GM23338 (cell line): ENCODE measurements at regions not wholly inside any gene's neighbourhood (a gene's known extent, or its start where the extent isn't known, plus 50 kb on each side); places are given as distances from the start of the nearest gene placed in this dataset.

Experiments used
- ATAC-seq: fragments of 200-7000 bp; cut with Tn5 transposase; 3 replicates; pipeline ENCODE4 v1.9.1; 2020
- DNase-seq: peaks from one replicate; pipeline ENCODE4 v3.0.0-alpha.2; 2015; ENCODE audit warnings: low spot score
- H2AFZ ChIP-seq: fragments of 200-600 bp; sonication (generic); 2 replicates; pipeline ENCODE4 v1.8.0; 2016; ENCODE audit warnings: antibody characterized with exemption, mild to moderate bottlenecking, moderate library complexity
- H3F3A ChIP-seq: fragments of 200-600 bp; sonication (generic); replicated peaks from 2 replicates; pipeline ENCODE4 v1.8.0; 2017; ENCODE audit warnings: antibody characterized with exemption, mixed run types, low read depth
- H3K27ac ChIP-seq: fragments of 200-600 bp; sonication (generic); 2 replicates; pipeline ENCODE4 v1.6.1; 2016; ENCODE audit warnings: low read depth
- H3K27me3 ChIP-seq: fragments of 200-600 bp; sonication (generic); 2 replicates; pipeline ENCODE4 v1.8.0; 2016; ENCODE audit warnings: mild to moderate bottlenecking, mixed run types, moderate library complexity; ENCODE audit not compliant: insufficient read depth
- H3K36me3 ChIP-seq: fragments of 200-600 bp; sonication (generic); 2 replicates; pipeline ENCODE4 v1.8.0; 2016; ENCODE audit warnings: mild to moderate bottlenecking; ENCODE audit not compliant: insufficient read depth
- H3K4me1 ChIP-seq: fragments of 200-600 bp; sonication (generic); 2 replicates; pipeline ENCODE4 v1.8.0; 2016; ENCODE audit warnings: mild to moderate bottlenecking, moderate library complexity; ENCODE audit not compliant: insufficient read depth
- H3K4me2 ChIP-seq: fragments of 200-600 bp; sonication (generic); 2 replicates; pipeline ENCODE4 v1.7.1; 2017; ENCODE audit warnings: mixed run types
- H3K4me3 ChIP-seq: fragments of 200-600 bp; sonication (generic); 2 replicates; pipeline ENCODE4 v1.6.1; 2016; ENCODE audit warnings: mixed run types
- H3K79me2 ChIP-seq: fragments of 200-600 bp; sonication (generic); replicated peaks from 2 replicates; pipeline ENCODE4 v1.8.0; 2017; ENCODE audit warnings: mild to moderate bottlenecking; ENCODE audit not compliant: insufficient read depth
- H3K9me2 ChIP-seq: fragments of 200-600 bp; sonication (generic); 2 replicates; pipeline ENCODE4 v1.8.0; 2017; ENCODE audit not compliant: insufficient read depth
- H4K20me1 ChIP-seq: fragments of 200-600 bp; sonication (generic); replicated peaks from 2 replicates; pipeline ENCODE4 v1.8.0; 2017; ENCODE audit warnings: mild to moderate bottlenecking; ENCODE audit not compliant: insufficient read depth
- H3K27ac Mint-ChIP-seq: 2 replicates; pipeline ENCODE4 v1.8.0; 2020; ENCODE audit warnings: inconsistent platforms, mild to moderate bottlenecking, moderate library complexity, mixed read lengths
- H3K27me3 Mint-ChIP-seq: 3 replicates; pipeline ENCODE4 v1.8.0; 2022; ENCODE audit warnings: low read depth, mild to moderate bottlenecking, moderate library complexity, mixed read lengths, inconsistent platforms; ENCODE audit not compliant: insufficient read depth, poor library complexity
- H3K36me3 Mint-ChIP-seq: 3 replicates; pipeline ENCODE4 v1.8.0; 2021; ENCODE audit warnings: low read depth, mild to moderate bottlenecking, inconsistent platforms, moderate library complexity, mixed read lengths
- H3K4me1 Mint-ChIP-seq: 3 replicates; pipeline ENCODE4 v1.8.0; 2020; ENCODE audit warnings: mild to moderate bottlenecking, inconsistent platforms, mixed read lengths
- H3K4me3 Mint-ChIP-seq: 3 replicates; pipeline ENCODE4 v1.8.0; 2021; ENCODE audit warnings: moderate library complexity, mild to moderate bottlenecking, inconsistent platforms, mixed read lengths
- H3K9me3 Mint-ChIP-seq: 3 replicates; pipeline ENCODE4 v1.8.0; 2020; ENCODE audit warnings: moderate library complexity, mild to moderate bottlenecking, inconsistent platforms, mixed read lengths
- CREB1 ChIP-seq: fragments of 250-450 bp; sonication (Bioruptor Pico); IDR thresholded peaks from 2 replicates; pipeline ENCODE4 v1.5.0; 2020; ENCODE audit warnings: low read depth, mild to moderate bottlenecking, moderate library complexity
- CTCF ChIP-seq, 2 experiments: fragments of 200-600 bp in 1 of 2; sonication (generic) in 1 of 2; conservative IDR thresholded peaks; 2 replicates each; pipeline versions ENCODE4 v1.5.1 to v1.6.1; 2016 to 2017; ENCODE audit warnings: antibody characterized with exemption in 2 of 2, low read depth in 2 of 2, mild to moderate bottlenecking in 2 of 2, moderate library complexity in 1 of 2
- ETS1 ChIP-seq: IDR thresholded peaks from 2 replicates; pipeline ENCODE4 v1.6.1; 2016; ENCODE audit warnings: antibody characterized with exemption
- EZH2phosphoT487 ChIP-seq: fragments of 200-600 bp; sonication (generic); IDR thresholded peaks from one replicate; pipeline ENCODE4 v1.8.1; 2018; ENCODE audit warnings: antibody characterized with exemption; ENCODE audit not compliant: unreplicated experiment
- JUNB ChIP-seq: IDR thresholded peaks from one replicate; pipeline ENCODE4 v1.6.1; 2016; ENCODE audit warnings: antibody characterized with exemption; ENCODE audit not compliant: unreplicated experiment
- NANOG ChIP-seq: IDR thresholded peaks from 2 replicates; pipeline ENCODE4 v1.6.1; 2016; ENCODE audit warnings: antibody characterized with exemption, borderline replicate concordance
- POLR2AphosphoS5 ChIP-seq: IDR thresholded peaks from 2 replicates; pipeline ENCODE4 v1.6.1; 2016; ENCODE audit warnings: antibody characterized with exemption, low read depth
- REST ChIP-seq: IDR thresholded peaks from one replicate; pipeline ENCODE4 v1.6.1; 2018; ENCODE audit warnings: antibody characterized with exemption; ENCODE audit not compliant: unreplicated experiment
- STAT1 ChIP-seq: IDR thresholded peaks from one replicate; pipeline ENCODE4 v1.6.1; 2016; ENCODE audit warnings: antibody characterized with exemption; ENCODE audit not compliant: unreplicated experiment
- ZNF114 ChIP-seq: fragments of 250-450 bp; sonication (Bioruptor Pico); IDR thresholded peaks from 2 replicates; pipeline ENCODE4 v1.5.0; 2020; ENCODE audit warnings: mild to moderate bottlenecking, moderate library complexity

GRCh38 chr10:53255661-53256205, 483.1 kb upstream of the MBL2 start (continued):
- TF ChIP-seq CTCF (conservative IDR thresholded peaks at IDR 0.05; ENCODE audit: low read depth in 2 of 2) (no peak), ETS1 (no peak), EZH2phosphoT487 (no peak)

GRCh38 chr10:53253221-53253620, 480.6 kb upstream of the MBL2 start:
- no peak for ATAC-seq
- TF ChIP-seq CTCF (conservative IDR thresholded peaks at IDR 0.05; ENCODE audit: low read depth in 2 of 2) (no peak), CREB1 (CRISPR knock-in tag) (no peak), STAT1 (no peak), EZH2phosphoT487 (no peak), REST (no peak), POLR2AphosphoS5 (no peak), ZNF114 (CRISPR knock-in tag) (no peak), NANOG (no peak), JUNB (no peak)

More at GRCh38 chr10:53253221-53253620, 480.6 kb upstream of the MBL2 start:
- no peak overlapping the region for H3K27ac Mint-ChIP-seq
- Histone ChIP-seq H3K9me2 (peaks cover 12% of the 10 kb centered on the region; the same call in 1 of the 2 replicates), H3K79me2 (no peaks in the 10 kb centered on the region), H3K4me2 (no peak overlapping the region), H4K20me1 (no peaks in the 10 kb centered on the region), H3F3A (no peaks in the 10 kb centered on the region), H3K36me3 (peaks cover 14% of the 10 kb centered on the region; the same call in 1 of the 2 replicates), H2AFZ (no peak overlapping the region), H3K27ac (no peak overlapping the region), H3K27me3 (no peaks in the 10 kb centered on the region), H3K4me1 (peaks cover 5% of the 10 kb centered on the region; the same call in 1 of the 2 replicates), H3K4me3 (no peak overlapping the region)
- DNase-seq = peak; percentile 3
- peaks cover 60% of the 10 kb centered on the region for H3K36me3 Mint-ChIP-seq
- peaks cover 44% of the 10 kb centered on the region for H3K9me3 Mint-ChIP-seq
- H3K4me1 Mint-ChIP-seq = peaks cover 13% of the 10 kb centered on the region; the same call in 2 of the 3 replicates
- no peak overlapping the region for H3K4me3 Mint-ChIP-seq
- H3K27me3 Mint-ChIP-seq = peaks cover 1% of the 10 kb centered on the region
